Thyroid gland (tissue), 4 donors: ENCODE measurements at regions not wholly inside any gene's neighbourhood (a gene's known extent, or its start where the extent isn't known, plus 50 kb on each side); places are given as distances from the start of the nearest gene placed in this dataset.

ENCODE experiments used
- CTCF ChIP-seq, 6 experiments: fragments of 200-600 bp in 3 of 6; fragments of 450-650 bp in 3 of 6; sonication (generic) in 3 of 6; IDR thresholded peaks; one replicate each; pipeline ENCODE4 v1.5.1; 2016 to 2019; ENCODE audit warnings: antibody characterized with exemption in 6 of 6, mild to moderate bottlenecking in 2 of 6, inconsistent platforms in 1 of 6, moderate library complexity in 1 of 6
- POLR2A ChIP-seq, 2 donors: fragments of 450-650 bp; IDR thresholded peaks; one replicate each; pipeline ENCODE4 v1.6.1; 2017; ENCODE audit warnings: antibody characterized with exemption in 2 of 2, mild to moderate bottlenecking in 2 of 2, moderate library complexity in 1 of 2

DNA sequence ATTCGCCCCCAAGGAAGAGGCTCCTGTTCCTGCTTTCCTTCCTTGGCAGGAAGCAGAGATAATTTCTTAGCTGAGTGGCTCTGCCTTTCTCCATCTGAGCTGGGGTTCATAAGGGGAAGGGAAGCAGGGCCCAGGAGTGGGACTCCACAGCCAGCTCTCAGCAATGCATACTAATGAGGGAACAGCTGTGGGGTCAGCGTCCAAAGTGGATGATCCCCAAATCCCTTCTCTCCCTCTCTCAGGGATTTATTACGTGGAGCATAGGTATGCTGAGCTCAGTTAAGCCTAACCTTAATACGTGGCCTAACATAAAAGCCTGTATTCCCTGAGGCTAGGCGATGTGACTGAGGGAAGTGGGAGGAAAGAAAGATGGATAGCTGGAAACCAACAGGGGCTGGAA is 87.3 kb upstream of the CTTNBP2NL start:
- no peak for TF ChIP-seq CTCF (IDR thresholded peaks at IDR 0.05)
- no peak for TF ChIP-seq POLR2A (IDR thresholded peaks at IDR 0.05)
